Activated CD4-positive, alpha-beta memory T cell treated with anti-CD3 and anti-CD28 coated beads for 36 hours (primary cell): ENCODE measurements at regions not wholly inside any gene's neighbourhood (a gene's known extent, or its start where the extent isn't known, plus 50 kb on each side); places are given as distances from the start of the nearest gene placed in this dataset.
"Not testable (repeated sequence)": the region's sequence is repeated elsewhere in the genome, so short reads cannot be mapped to it uniquely, and the experiment has no call there.

ENCODE experiments used
- CTCF ChIA-PET: fragments of 350-600 bp; sonication (Branson Sonifier 250); formaldehyde crosslinking; loops from one replicate; lab custom pipeline; 2021; ENCODE audit warnings: antibody characterized with exemption, inconsistent platforms; lab: Charles Lee
- POLR2A ChIA-PET: fragments of 350-600 bp; sonication (Branson Sonifier 250); formaldehyde crosslinking; loops from one replicate; lab custom pipeline; 2021; ENCODE audit warnings: antibody characterized with exemption; lab: Charles Lee
- DNase-seq: peaks from one replicate; pipeline ENCODE4 v3.0.0-alpha.2; 2020
- H3K27ac Mint-ChIP-seq: one replicate; pipeline ENCODE4 v1.8.0; 2021; ENCODE audit warnings: mixed read lengths
- H3K27me3 Mint-ChIP-seq: one replicate; pipeline ENCODE4 v1.8.0; 2021; ENCODE audit warnings: mixed read lengths
- H3K36me3 Mint-ChIP-seq: one replicate; pipeline ENCODE4 v1.8.0; 2021; ENCODE audit warnings: mixed read lengths
- H3K4me1 Mint-ChIP-seq: one replicate; pipeline ENCODE4 v1.8.0; 2021; ENCODE audit warnings: low read depth, mixed read lengths
- H3K4me3 Mint-ChIP-seq: one replicate; pipeline ENCODE4 v1.8.0; 2021; ENCODE audit warnings: mild to moderate bottlenecking, mixed read lengths
- H3K9me3 Mint-ChIP-seq: one replicate; pipeline ENCODE4 v1.8.0; 2021; ENCODE audit warnings: mixed read lengths
- intact Hi-C: fragments of 100-400 bp; cut with micrococcal nuclease; formaldehyde crosslinking; loops from one replicate; pipeline ENCODE4 v1.15.1; 2023

GRCh38 chr10:129057856-129058663, 409.0 kb upstream of the MGMT start:
- POLR2A ChIA-PET: no interaction called here
- Mint-ChIP-seq H3K4me1 (peaks cover 24% of the 10 kb centered on the region), H3K9me3 (no peaks in the 10 kb centered on the region), H3K36me3 (no peaks in the 10 kb centered on the region), H3K27ac (no peak overlapping the region), H3K4me3 (no peak overlapping the region), H3K27me3 (no peaks in the 10 kb centered on the region)
- intact Hi-C loops: no loop called here
- DNase-seq: peak; percentile 59
- CTCF ChIA-PET: no interaction called here

- ChIA-PET POLR2A (no interaction called here), CTCF (no interaction called here)
- Mint-ChIP-seq H3K36me3 (no peaks in the 10 kb centered on the region), H3K27ac (no peak overlapping the region), H3K4me3 (no peak overlapping the region), H3K4me1 (peaks cover 24% of the 10 kb centered on the region), H3K27me3 (no peaks in the 10 kb centered on the region), H3K9me3 (no peaks in the 10 kb centered on the region)
- intact Hi-C loops: no loop called here
- no peak for DNase-seq
Measured at GRCh38 chr10:129058664-129059155, 408.3 kb upstream of the MGMT start.

GRCh38 chr10:129059977-129060376, 407.1 kb upstream of the MGMT start:
- H3K9me3 Mint-ChIP-seq: no peaks in the 10 kb centered on the region
- ChIA-PET POLR2A (interaction anchor here (0.6 kb wide), 1 partner anchor 31 kb away, joined by 4 read pairs; no protein-coding TSS in a partner anchor), CTCF (no interaction called here)
- intact Hi-C loops: no loop called here
- H3K27ac Mint-ChIP-seq: no peak overlapping the region
- peaks cover 24% of the 10 kb centered on the region for H3K4me1 Mint-ChIP-seq
- H3K36me3 Mint-ChIP-seq: no peaks in the 10 kb centered on the region
- no peak for DNase-seq
- no peaks in the 10 kb centered on the region for H3K27me3 Mint-ChIP-seq
- H3K4me3 Mint-ChIP-seq: no peak overlapping the region

GRCh38 chr10:129063212-129063611, 403.8 kb upstream of the MGMT start:
- no peak overlapping the region for H3K27ac Mint-ChIP-seq
- no peak overlapping the region for H3K4me3 Mint-ChIP-seq
- no peak for DNase-seq
- H3K27me3 Mint-ChIP-seq: peaks cover 1% of the 10 kb centered on the region
- no peaks in the 10 kb centered on the region for H3K9me3 Mint-ChIP-seq
- intact Hi-C loops: no loop called here
- H3K36me3 Mint-ChIP-seq: no peaks in the 10 kb centered on the region
- peaks cover 10% of the 10 kb centered on the region for H3K4me1 Mint-ChIP-seq
- ChIA-PET POLR2A (no interaction called here), CTCF (no interaction called here)

GRCh38 chr10:129063877-129064276, 403.2 kb upstream of the MGMT start:
- DNase-seq: no peak
- ChIA-PET CTCF (no interaction called here), POLR2A (no interaction called here)
- Mint-ChIP-seq H3K27me3 (peaks cover 1% of the 10 kb centered on the region), H3K4me1 (peaks cover 4% of the 10 kb centered on the region), H3K36me3 (no peaks in the 10 kb centered on the region), H3K27ac (no peak overlapping the region), H3K4me3 (no peak overlapping the region), H3K9me3 (no peaks in the 10 kb centered on the region)
- intact Hi-C loops: no loop called here

- POLR2A ChIA-PET: not testable (repeated sequence)
Measured at GRCh38 chr10:129066529-129066928, 400.5 kb upstream of the MGMT start.

GRCh38 chr10:129071411-129071810, 395.6 kb upstream of the MGMT start:
- H3K9me3 Mint-ChIP-seq, DNase-seq, intact Hi-C loops, H3K4me1 Mint-ChIP-seq, CTCF ChIA-PET, H3K36me3 Mint-ChIP-seq, H3K27ac Mint-ChIP-seq, POLR2A ChIA-PET, H3K4me3 Mint-ChIP-seq, H3K27me3 Mint-ChIP-seq: not testable (repeated sequence)

More at GRCh38 chr10:129066529-129066928, 400.5 kb upstream of the MGMT start:
- H3K4me3 Mint-ChIP-seq, H3K36me3 Mint-ChIP-seq, intact Hi-C loops, DNase-seq, H3K27ac Mint-ChIP-seq, H3K27me3 Mint-ChIP-seq, H3K9me3 Mint-ChIP-seq, CTCF ChIA-PET, H3K4me1 Mint-ChIP-seq: not testable (repeated sequence)

- intact Hi-C loops: no loop called here
- no peak for DNase-seq
- Mint-ChIP-seq H3K27me3 (no peaks in the 10 kb centered on the region), H3K36me3 (no peaks in the 10 kb centered on the region), H3K27ac (no peak overlapping the region), H3K9me3 (peaks cover under 1% of the 10 kb centered on the region), H3K4me1 (no peaks in the 10 kb centered on the region), H3K4me3 (no peak overlapping the region)
- POLR2A ChIA-PET: no interaction called here
- CTCF ChIA-PET: no interaction called here
Measured at GRCh38 chr10:129074939-129075338, 392.1 kb upstream of the MGMT start.

GRCh38 chr10:129075508-129075907, 391.5 kb upstream of the MGMT start:
- Mint-ChIP-seq H3K36me3 (peaks cover 4% of the 10 kb centered on the region), H3K4me3 (no peak overlapping the region), H3K4me1 (no peaks in the 10 kb centered on the region), H3K27me3 (no peaks in the 10 kb centered on the region), H3K27ac (no peak overlapping the region), H3K9me3 (peaks cover 6% of the 10 kb centered on the region)
- no peak for DNase-seq
- POLR2A ChIA-PET: no interaction called here
- CTCF ChIA-PET: no interaction called here
- intact Hi-C loops: no loop called here

- POLR2A ChIA-PET: no interaction called here
- Mint-ChIP-seq H3K4me3 (no peak overlapping the region), H3K4me1 (no peaks in the 10 kb centered on the region), H3K36me3 (peaks cover 4% of the 10 kb centered on the region), H3K9me3 (peaks cover 9% of the 10 kb centered on the region), H3K27me3 (no peaks in the 10 kb centered on the region), H3K27ac (no peak overlapping the region)
- no peak for DNase-seq
- CTCF ChIA-PET: no interaction called here
- intact Hi-C loops: no loop called here
Measured at GRCh38 chr10:129075927-129076326, 391.1 kb upstream of the MGMT start.

GRCh38 chr10:129078346-129078745, 388.7 kb upstream of the MGMT start:
- CTCF ChIA-PET: interaction anchor here (0.6 kb wide), 1 partner anchor 139 kb away, joined by 3 read pairs; no protein-coding TSS in a partner anchor

GRCh38 chr10:129078746-129079145, 388.3 kb upstream of the MGMT start:
- POLR2A ChIA-PET: no interaction called here
- intact Hi-C loops: no loop called here
- CTCF ChIA-PET: interaction anchor here (0.6 kb wide), 1 partner anchor 139 kb away, joined by 3 read pairs; no protein-coding TSS in a partner anchor

More at GRCh38 chr10:129078346-129078745, 388.7 kb upstream of the MGMT start:
- H3K36me3 Mint-ChIP-seq: peaks cover 4% of the 10 kb centered on the region
- H3K4me1 Mint-ChIP-seq: no peaks in the 10 kb centered on the region
- H3K27ac Mint-ChIP-seq: no peak overlapping the region
- POLR2A ChIA-PET: no interaction called here
- intact Hi-C loops: no loop called here
- no peak for DNase-seq
- H3K4me3 Mint-ChIP-seq: no peak overlapping the region
- no peaks in the 10 kb centered on the region for H3K27me3 Mint-ChIP-seq
- peaks cover 9% of the 10 kb centered on the region for H3K9me3 Mint-ChIP-seq

GRCh38 chr10:129079705-129080104, 387.3 kb upstream of the MGMT start:
- H3K4me3 Mint-ChIP-seq: no peak overlapping the region
- no peaks in the 10 kb centered on the region for H3K4me1 Mint-ChIP-seq
- ChIA-PET CTCF (no interaction called here), POLR2A (no interaction called here)
- H3K9me3 Mint-ChIP-seq: peaks cover 17% of the 10 kb centered on the region
- peaks cover 4% of the 10 kb centered on the region for H3K36me3 Mint-ChIP-seq
- no peak overlapping the region for H3K27ac Mint-ChIP-seq
- DNase-seq: no peak
- intact Hi-C loops: no loop called here
- H3K27me3 Mint-ChIP-seq: no peaks in the 10 kb centered on the region

More at GRCh38 chr10:129078746-129079145, 388.3 kb upstream of the MGMT start:
- peaks cover 10% of the 10 kb centered on the region for H3K9me3 Mint-ChIP-seq
- no peaks in the 10 kb centered on the region for H3K27me3 Mint-ChIP-seq
- H3K27ac Mint-ChIP-seq: no peak overlapping the region
- no peaks in the 10 kb centered on the region for H3K4me1 Mint-ChIP-seq
- no peak overlapping the region for H3K4me3 Mint-ChIP-seq
- no peak for DNase-seq
- H3K36me3 Mint-ChIP-seq: peaks cover 4% of the 10 kb centered on the region
